GM10266 (cell line): ENCODE measurements at regions not wholly inside any gene's neighbourhood (a gene's known extent, or its start where the extent isn't known, plus 50 kb on each side); places are given as distances from the start of the nearest gene placed in this dataset.
"Not testable (repeated sequence)": the region's sequence is repeated elsewhere in the genome, so short reads cannot be mapped to it uniquely, and the experiment has no call there.

Experiments used
- DNase-seq: peaks from one replicate; pipeline ENCODE4 v3.0.0; 2012; ENCODE audit errors: extremely low spot score
- CTCF ChIP-seq: IDR thresholded peaks from 2 replicates; pipeline ENCODE4 v1.5.1; 2012; ENCODE audit warnings: mild to moderate bottlenecking, low read depth; ENCODE audit not compliant: control insufficient read depth, insufficient read depth; ENCODE audit errors: missing control alignments

GRCh38 chr22:44566911-44567310, 68.9 kb upstream of the RTL6 start:
- DNase-seq: no peak
- no peak for TF ChIP-seq CTCF

GRCh38 chr22:44562651-44563050, 64.6 kb upstream of the RTL6 start:
- DNase-seq: not testable (repeated sequence)

GRCh38 chr22:44561139-44561840, 63.3 kb upstream of the RTL6 start:
- no peak for TF ChIP-seq CTCF
- no peak for DNase-seq

- DNase-seq: not testable (repeated sequence)
Measured at GRCh38 chr22:44558671-44559070, 60.6 kb upstream of the RTL6 start.

GRCh38 chr22:44557872-44558271, 59.8 kb upstream of the RTL6 start:
- not testable (repeated sequence) for DNase-seq

- DNase-seq: no peak
- TF ChIP-seq CTCF: no peak
Measured at GRCh38 chr22:44557064-44557748, 59.2 kb upstream of the RTL6 start.

- no peak for TF ChIP-seq CTCF
- DNase-seq: no peak
Measured at GRCh38 chr22:44555597-44555996, 57.6 kb upstream of the RTL6 start.

GRCh38 chr22:44555046-44555445, 57.0 kb upstream of the RTL6 start:
- no peak for DNase-seq
- no peak for TF ChIP-seq CTCF

GRCh38 chr22:44554411-44554810, 56.4 kb upstream of the RTL6 start:
- no peak for TF ChIP-seq CTCF
- DNase-seq: no peak
